HG03457 (cell line): ENCODE measurements at regions not wholly inside any gene's neighbourhood (a gene's known extent, or its start where the extent isn't known, plus 50 kb on each side); places are given as distances from the start of the nearest gene placed in this dataset.
"Not testable (repeated sequence)": the region's sequence is repeated elsewhere in the genome, so short reads cannot be mapped to it uniquely, and the experiment has no call there.

ENCODE experiments used
- ATAC-seq: cut with Tn5 transposase; IDR thresholded peaks from one replicate; pipeline ENCODE4 v1.9.1; 2021; ENCODE audit warnings: moderate number of reproducible peaks; ENCODE audit not compliant: unreplicated experiment

GRCh38 chr3:80668600-80669294, 900.9 kb upstream of the ROBO1 start:
- ATAC-seq = no peak

DNA sequence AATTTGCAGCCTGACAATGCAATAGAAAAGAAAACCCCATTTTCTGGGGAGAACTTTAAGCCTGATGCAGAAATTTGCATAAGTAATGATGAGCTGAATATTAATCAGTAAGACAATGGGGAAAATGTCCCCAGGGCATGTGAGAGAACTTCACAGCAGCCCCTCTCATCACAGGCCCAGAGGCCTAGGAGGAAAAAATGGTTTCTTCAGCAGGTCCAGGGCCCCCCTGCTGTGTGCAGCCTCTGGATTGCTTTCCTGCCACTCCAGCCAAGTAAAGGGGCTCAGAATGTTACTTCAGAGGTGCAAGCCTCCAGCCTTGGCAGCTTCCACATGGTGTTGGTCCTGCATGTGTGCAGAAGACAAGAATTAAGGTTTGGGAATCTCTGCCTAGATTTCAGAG, 900.3 kb upstream of the ROBO1 start:
- ATAC-seq = no peak

GRCh38 chr3:80663426-80663825, 895.6 kb upstream of the ROBO1 start:
- ATAC-seq = no peak

DNA sequence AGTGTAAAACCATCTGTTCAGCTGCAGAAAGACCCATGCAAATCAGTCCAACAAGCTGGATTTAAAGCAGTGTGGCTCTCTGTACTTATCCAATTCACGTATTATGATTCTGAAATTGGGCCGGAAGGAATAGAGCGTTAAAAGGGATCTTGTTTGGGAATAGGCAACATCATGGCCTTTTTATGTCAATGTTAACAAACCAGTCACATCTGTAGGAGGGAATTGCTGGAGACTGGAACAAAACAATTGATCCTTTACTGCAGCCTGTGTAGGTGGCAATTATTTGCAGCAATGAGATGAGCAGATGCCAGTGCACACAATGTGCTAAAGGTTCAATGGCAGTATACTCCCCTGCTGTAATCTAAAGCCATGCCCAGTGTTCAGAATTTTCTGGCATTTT, 887.4 kb upstream of the ROBO1 start:
- no peak for ATAC-seq

DNA sequence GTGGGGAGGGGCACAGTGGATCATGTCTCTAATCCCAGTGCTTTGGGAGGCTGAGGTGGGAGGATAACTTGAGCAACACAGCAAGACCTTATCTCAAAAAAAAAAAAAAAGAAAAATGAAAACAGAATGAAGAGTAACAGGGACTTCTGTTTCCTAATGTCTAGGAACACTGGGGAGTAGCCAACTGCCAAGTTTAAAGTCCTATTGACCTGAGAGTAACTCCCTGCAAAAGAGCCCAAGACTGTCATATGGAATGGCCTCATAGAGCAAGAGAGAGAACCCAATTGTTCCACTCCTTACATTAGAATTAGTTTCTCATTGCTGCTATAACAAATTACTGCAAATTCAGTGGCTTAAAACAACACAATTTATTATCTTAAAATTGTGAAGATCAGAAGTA, 881.4 kb upstream of the ROBO1 start:
- no peak for ATAC-seq

- no peak for ATAC-seq
These were observed 875.6 kb upstream of the ROBO1 start for GRCh38 chr3:80643421-80643820.

- ATAC-seq = no peak
These were observed 850.8 kb upstream of the ROBO1 start for GRCh38 chr3:80618295-80619256.

DNA sequence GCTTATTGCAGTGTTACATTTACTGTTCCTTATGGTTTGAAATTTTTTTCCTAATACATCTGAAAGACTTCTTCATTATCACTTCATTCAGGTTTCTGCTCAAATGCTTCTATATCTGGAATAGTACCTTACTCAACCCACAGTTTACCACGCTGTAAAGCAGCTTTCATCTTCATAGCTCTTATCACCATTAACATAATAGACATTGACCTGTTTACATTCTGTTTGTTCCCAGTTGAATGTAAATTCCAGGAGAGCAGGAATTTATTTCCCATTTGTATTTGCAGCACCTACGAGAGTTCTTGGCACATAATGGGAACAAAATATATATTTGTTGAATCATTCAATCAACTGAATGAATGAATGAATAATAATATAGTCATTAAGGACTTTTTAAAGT, 844.6 kb upstream of the ROBO1 start:
- no peak for ATAC-seq

DNA sequence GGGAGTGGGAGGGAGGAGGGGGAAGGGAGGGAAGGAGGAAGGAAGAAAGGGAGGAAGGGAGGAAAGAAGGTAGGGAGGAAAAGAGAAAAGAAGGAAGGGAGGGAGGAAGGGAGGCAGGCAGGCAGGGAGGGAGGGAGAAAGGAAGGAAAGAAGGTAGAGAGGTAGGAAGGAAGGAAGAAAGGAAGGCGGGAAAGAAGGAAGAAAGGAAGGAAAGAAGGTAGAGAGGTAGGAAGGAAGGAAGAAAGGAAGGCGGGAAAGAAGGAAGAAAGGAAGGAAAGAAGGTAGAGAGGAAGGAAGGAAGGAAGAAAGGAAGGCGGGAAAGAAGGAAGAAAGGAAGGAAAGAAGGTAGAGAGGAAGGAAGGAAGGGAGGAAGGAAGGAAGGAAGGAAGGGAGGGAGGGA, 840.3 kb upstream of the ROBO1 start:
- ATAC-seq = not testable (repeated sequence)

- no peak for ATAC-seq
These were observed 838.3 kb upstream of the ROBO1 start for GRCh38 chr3:80606073-80606472.

DNA sequence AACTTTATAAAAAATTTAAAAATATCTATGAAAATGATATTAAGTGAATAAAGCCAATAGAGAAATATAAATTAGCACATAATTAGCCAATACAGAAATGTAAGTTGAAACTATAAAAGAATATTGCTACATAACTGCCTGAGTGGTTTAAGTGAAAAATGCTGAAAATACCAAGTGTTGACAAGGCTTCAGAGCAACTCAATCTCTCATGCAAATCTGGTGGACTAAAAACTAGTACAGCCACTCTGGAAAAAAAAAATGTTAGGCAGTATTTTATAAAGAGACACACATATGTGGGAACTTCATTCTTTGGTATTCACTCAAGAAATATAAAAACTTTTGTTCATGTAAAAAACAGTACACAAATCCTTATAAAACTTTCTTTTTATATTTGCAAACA, 833.7 kb upstream of the ROBO1 start:
- no peak for ATAC-seq

- no peak for ATAC-seq
These were observed 825.0 kb upstream of the ROBO1 start for GRCh38 chr3:80592792-80593191.

DNA sequence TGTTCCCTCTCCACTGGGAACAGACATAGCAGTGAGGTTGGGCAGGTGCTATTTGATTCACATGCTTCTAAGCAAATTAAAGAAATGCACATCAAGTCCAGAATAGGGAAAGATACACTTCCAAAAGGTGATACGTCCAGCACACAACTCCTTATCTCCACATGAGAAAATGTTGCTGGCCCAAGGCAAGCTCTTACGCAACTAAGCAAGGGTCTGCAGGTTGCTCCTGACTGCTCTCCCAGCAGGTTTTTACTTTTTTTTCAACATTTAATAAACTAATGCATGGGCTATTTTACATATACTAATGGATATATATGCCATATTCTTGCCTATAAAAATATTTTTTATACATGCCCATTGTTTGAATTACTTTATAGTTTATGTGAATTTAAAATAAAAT, 818.5 kb upstream of the ROBO1 start:
- ATAC-seq = no peak

- ATAC-seq = no peak
These were observed 812.3 kb upstream of the ROBO1 start for GRCh38 chr3:80580146-80580545.

DNA sequence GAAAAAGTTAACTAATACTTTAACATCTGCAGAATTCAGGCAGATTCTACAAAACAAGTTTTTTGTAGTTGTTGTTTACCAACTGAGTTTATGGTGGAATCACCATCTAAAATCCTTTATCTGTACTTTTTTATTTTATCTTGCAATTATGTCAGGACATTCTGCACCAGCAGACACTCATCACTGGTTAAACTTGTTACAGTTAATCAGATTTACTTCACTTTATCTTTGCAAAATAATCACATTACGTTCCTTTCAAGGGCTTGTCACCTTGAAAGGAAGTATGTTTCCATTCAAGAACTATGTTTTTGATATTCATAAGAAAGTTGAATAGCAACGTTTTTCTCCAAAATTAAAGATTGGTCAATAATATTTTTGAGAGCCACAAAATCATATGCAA, 796.6 kb upstream of the ROBO1 start:
- ATAC-seq = no peak

GRCh38 chr3:80559701-80560100, 791.9 kb upstream of the ROBO1 start:
- ATAC-seq = no peak

- no peak for ATAC-seq
These were observed 789.0 kb upstream of the ROBO1 start for GRCh38 chr3:80556763-80557162.

GRCh38 chr3:80554304-80554703, 786.5 kb upstream of the ROBO1 start:
- ATAC-seq = no peak

DNA sequence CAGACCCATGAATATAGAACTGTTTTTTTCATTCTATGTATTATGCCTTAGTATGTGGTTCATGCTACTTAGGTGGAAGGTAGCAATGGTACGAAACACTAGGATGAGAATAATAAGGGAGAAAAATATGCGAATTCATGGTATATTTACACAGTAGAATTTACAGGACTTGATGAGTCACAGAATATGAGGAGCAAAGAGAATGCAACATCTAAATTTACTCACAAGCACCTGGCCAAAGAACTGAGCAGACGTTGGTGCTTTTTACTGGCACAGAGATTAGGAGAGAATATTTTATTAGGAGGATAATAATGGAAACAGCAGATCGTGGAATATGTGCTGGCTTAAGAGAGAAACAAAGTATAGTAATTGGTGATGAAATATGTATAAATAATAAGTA, 785.4 kb upstream of the ROBO1 start:
- ATAC-seq = no peak

DNA sequence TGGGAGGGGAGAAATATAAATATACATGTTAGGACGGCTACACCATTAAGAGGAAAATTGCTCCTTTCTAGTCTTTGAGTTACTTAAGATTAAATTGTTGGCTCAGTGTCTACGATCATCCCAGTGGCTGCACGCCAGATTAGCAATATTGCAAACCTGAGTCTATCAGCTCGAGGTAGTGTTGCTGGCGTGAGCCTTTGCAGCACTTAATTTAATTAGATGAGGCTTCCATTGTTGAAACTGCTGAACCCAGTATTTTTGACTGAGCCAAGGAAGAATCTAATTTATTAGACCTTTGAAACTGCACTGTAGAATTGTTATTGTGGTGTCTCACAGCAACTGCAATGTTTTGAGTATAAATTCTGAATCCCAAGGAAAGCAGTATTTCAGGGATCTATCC, 782.4 kb upstream of the ROBO1 start:
- no peak for ATAC-seq

GRCh38 chr3:80549173-80549572, 781.4 kb upstream of the ROBO1 start:
- no peak for ATAC-seq

DNA sequence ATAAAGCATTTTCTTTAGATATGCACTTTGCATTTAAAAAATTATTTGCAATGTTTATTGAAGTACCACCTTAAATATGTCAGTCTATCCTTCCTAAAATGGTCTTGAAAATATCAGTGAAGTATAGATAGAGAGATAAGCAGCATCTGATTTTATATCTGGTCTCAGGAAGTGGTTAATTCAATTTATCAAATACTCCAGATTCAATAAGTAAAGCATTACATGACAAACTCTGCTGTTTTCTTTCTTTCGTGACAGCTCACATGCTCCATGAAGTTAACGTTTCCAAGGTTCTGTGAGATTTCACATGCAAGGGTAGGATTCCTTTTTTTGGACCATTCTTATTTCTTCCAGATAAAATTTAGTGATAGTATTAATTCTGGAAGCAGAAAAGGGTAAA, 775.4 kb upstream of the ROBO1 start:
- no peak for ATAC-seq
